HG03175 (cell line): ENCODE measurements at regions not wholly inside any gene's neighbourhood (a gene's known extent, or its start where the extent isn't known, plus 50 kb on each side); places are given as distances from the start of the nearest gene placed in this dataset.
"Not testable (repeated sequence)": the region's sequence is repeated elsewhere in the genome, so short reads cannot be mapped to it uniquely, and the experiment has no call there.

ENCODE experiments used
- ATAC-seq: cut with Tn5 transposase; IDR thresholded peaks from one replicate; pipeline ENCODE4 v1.9.1; 2021; ENCODE audit warnings: mild to moderate bottlenecking, moderate library complexity; ENCODE audit not compliant: unreplicated experiment

DNA sequence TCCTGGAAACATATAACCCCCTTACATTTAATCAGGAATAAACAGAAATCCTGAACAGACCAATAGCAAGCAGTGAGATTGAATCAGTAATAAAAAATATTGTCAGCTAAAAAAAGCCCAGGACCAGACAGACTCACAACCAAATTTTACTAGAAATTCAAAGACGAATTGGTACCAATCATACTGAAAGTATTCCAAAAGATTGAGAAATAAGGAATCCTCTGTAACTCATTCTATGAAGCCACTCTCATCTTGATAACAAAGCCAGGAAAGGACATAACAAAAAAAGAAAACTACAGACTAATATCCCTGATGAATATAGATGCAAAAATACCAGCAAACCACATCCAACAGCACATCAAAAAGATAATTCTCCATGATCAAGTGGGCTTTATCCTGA lies 714.0 kb downstream of the SEMA5A start:
- no peak for ATAC-seq

DNA sequence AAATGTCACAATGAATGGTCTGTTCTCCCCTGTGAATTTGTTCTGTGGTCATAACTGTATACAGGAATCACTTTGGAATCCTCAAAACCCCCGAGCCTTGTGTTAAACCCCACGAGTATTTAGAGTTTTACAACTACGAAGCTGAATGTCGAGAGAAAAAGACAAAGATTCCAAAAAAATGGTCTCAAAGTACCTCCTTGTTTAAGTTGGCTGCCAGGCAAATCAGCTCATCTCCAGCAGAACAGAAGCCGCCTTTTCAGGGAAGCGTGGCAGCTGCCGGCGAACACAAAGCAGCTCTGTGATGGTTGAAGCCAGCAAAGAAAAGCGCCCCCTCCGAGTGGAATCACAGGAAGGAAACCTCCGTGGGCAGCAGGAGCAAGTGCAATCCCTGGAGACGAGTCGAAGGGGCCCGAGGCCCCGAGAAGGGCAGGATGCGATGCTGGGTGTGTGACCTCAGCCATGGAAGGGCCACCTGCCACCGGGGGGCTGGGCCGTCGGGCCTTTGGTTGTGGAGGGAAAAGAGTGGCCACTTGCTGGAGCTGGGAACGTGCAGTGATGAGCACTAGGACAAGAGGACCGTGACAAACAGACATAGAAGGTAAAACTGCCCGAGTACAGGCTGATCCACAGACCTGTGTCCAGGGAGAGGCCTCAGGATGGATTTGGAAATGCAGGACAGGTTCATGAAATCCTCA lies 706.4 kb downstream of the SEMA5A start:
- no peak for ATAC-seq

DNA sequence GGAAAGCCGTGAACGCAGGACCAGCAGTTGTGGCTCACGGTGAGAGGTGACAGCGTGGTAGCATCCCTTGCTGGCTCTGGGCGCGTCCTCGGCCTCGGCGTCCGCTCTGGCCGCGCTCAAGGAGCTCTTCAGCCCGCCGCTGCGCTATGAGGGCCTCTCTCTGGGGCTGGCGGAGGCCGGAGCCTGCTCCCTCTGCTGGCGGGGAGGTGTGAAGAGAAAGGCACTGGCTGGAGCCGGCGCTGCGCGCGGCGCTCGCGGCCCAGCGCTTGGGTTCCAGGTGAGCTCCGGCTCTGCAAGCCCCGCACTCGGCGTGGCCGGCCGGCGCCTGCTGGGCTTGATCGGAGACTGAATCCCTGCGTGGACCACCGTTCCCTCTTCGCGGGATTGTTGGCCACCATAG lies 705.6 kb downstream of the SEMA5A start:
- ATAC-seq, result no peak

DNA sequence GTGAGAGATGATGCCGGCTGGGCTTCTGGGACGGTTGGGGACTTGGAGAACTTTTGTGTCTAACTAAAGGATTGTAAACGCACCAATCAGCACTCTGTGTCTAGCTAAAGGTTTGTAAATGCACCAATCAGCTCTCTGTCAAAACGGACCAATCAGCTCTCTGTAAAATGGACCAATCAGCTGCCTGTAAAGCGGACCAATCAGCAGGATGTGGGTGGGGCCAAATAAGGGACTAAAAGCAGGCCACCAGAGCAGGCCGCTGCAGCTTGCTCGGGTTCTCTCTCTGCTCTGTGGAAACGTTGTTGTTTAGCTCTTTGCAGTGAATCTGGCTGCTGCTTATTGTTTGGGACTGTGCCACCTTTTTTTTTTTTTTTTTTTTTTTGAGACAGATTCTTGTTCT lies 705.1 kb downstream of the SEMA5A start:
- not testable (repeated sequence) for ATAC-seq

DNA sequence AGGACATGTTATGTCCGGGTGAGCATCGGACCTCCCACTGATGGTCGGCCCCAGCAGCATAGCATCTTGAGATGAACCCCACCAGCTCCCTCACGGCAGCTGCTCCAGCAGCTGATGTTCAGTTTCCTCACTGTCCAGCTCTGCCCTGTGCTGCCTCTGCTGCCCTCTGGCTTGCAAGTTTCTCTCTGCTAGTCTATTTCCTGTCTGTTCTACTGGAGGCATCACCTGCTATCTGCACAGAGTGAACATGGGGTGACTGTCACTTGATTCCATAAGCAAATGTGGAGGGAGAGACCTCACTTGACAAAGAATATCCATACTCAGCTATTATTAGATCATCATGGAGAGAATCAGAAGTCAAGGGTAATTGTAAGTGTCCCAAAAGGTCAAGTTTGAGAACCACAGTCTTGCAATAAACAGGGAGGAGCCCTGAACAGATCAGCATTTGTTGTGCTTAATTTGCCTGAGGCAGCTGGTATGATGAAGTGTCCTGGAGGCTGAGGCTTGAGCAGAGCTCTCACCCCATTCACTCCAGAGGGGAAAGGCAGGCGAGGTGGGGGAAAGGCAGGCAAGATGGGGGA lies 702.8 kb downstream of the SEMA5A start:
- ATAC-seq, result no peak

DNA sequence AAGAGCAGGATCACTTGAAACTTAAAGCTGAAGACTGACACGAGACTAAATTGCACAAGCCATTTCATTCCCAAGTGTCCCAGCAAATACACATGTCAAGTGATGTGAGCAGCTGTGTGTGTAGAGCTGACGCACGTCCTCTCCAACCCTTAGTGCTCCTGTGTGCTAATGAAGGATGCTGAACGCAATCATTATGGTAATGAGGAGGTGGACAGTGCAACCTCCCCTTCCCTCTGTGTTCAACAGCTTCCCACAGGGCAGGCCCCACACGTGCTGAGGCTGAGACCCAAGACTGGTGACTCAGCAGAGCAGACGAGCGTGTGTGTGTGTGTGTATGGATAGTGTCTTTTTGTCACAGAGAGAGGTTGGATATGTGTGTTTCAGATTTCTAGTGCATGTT lies 702.1 kb downstream of the SEMA5A start:
- no peak for ATAC-seq

DNA sequence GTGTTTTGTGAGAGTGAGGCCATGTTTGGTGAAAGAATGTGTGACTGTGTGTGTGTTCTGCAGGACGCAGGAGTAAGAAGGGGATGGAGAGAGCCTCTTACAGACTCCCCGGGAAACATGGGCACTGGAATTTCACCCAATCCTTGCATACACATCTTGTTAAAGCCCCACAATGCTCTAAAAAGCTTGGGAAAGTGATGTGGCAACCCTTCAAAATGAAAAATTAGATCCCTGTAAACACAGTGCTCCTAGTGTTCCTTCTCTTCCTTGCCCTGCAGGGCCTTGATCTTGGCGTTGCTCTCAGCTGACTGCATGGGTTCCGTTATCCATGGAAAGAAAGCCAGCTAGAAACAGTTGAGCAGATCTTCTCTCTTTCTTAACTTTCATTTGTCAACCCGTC lies 701.7 kb downstream of the SEMA5A start:
- ATAC-seq, result no peak

DNA sequence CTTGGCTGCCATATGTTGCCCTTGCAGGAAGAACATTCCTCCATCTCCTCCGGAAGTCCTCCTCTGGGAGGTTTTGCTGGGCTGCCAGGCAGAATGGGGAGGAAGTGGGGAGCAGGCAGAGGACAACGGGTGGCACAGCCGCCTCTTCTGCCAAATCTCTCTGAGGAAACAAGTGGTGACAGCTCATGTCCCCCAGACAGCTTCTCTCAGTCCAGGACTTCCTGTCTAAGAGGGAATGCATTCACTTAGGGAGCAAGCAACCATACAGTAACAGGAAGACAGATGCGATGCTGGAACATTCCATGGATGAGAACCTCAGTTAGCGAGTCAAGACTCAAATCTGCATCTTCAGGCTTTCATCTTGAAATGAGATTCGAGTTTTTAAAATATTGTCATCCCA lies 701.0 kb downstream of the SEMA5A start:
- ATAC-seq, result no peak

DNA sequence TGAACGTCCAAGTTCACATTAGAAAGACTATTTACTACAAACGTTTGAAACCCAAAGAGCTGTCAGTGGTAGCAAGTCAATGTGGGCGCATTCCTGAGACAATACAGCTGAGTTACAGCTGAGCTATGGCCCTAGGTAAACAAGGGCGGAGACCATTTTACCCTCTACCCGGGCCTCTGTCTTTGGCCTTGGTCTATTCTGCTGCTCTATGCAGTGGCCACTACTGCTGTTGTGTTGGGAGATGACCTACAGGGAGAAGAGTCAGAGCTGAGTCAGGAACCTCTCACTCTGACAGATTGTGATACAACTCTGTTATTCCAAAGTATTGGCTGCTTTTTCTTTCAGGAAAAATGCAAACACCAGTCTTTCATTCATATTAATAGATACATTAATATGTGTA lies 700.6 kb downstream of the SEMA5A start:
- ATAC-seq, result no peak

DNA sequence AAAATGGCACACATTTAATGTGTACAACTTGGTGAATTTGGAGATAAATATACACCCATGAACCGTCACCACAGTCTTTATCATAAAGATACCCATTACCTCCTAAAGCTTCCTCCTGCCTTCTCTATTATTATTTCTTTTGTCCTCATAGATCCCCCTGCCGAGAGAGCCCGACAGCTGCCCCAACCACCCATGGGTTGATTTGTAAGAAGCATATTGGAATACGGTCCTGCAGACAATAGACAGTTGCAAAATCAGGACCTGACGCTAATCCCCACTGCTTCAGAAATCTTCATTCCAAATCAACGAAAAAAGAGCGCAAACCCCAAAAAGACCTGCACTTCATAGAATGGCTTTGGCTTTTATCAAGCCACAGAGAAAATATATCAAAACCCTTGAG lies 697.5 kb downstream of the SEMA5A start:
- ATAC-seq, result no peak

DNA sequence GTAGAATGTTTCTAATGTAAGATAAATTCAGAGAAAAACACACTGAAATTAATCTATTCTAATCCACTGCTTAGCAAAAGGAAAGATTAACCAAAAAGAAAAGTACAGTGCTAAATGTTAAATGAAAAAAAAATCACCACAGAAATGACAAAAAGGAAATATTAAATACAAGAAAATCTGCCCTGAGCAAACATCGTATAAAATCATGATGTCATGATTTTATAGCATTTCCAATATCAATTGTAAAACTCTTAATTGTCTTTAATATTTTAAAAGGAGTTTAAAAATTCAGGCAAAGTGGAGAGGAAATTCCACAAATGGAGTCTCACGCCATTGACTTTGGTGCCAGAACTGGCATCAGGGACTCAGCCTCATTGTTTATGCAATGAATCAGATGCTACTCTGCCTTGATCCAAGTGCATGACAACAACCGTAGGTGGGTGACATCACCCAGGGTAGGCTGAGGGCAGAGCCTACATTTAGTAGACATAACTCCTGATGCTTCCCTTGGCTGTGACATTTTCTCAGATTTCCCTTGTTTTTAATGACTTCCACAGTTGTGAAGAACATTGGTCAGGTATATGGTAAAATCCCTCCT lies 696.8 kb downstream of the SEMA5A start:
- ATAC-seq, result no peak

DNA sequence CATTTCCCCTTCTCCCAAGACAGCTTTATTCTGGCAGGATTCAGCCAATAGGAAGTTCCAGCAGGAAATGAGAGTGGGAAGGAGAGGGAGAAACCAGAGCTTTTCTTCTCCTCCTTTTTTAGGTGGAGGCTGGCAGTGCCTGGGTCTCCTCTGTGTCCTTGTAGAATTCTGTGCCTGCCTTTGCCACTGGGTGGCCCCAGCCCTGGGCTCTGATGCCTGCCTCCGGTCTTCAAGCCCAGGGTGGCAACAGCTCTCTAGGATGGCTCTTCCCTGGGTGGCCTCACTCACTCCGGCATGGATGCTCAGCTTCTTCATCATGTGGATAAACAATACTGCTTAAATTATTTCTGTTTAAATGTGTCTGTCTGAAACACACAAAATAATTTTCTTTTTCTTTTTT lies 694.8 kb downstream of the SEMA5A start:
- no peak for ATAC-seq

DNA sequence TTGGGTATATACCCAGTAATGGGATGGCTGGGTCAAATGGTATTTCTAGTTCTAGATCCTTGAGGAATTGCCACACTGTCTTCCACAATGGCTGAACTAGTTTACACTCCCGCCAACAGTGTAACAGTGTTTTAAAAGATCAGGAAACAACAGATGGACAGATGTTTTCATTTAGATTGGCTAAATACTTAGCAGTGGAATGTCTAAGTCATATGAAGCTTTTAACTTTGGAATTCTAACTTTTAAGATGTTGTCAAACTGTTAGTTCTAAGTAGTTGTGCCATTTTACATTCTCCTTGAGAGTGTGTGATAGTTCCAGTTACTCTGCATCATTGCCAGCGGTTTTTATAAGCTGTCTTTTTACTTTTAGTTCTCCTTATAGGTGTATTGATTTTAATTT lies 688.8 kb downstream of the SEMA5A start:
- no peak for ATAC-seq

DNA sequence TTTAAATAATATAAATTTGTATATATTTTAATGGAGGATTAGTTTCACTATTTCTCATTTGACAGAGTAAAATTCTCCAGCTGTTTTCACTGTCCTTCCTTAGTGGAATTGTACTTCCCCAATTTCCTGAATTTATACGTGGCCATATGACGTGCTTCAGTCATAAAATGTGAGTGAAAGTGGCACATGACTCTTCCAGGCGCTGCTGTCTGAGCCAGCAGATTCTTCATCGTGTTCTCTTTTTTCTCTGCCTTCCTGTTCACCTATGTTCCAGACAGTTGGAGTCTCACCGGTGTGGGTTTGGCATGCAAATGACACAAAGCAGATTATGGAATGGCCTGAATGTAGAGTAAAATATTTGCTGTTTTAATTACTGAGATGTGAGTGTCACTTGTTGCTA lies 684.1 kb downstream of the SEMA5A start:
- no peak for ATAC-seq

DNA sequence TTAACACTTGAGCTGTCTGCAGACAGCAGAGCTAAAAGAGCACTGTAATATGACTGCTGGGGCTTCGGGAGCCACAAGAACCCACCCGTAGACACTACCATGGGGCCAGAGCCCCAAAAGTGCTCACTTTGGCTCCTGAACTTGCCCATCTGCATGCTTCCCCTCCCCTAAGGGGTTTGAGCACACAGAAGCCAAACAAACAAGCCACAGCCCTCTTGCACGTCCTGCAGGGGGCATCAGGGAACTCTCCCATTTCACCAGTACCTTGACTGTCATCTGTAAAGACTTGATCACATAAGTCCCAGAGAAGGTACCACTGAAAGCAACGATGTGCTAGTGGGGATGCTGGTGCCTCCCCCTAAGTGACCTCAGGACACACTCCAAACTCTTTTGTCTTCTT lies 681.8 kb downstream of the SEMA5A start:
- no peak for ATAC-seq

DNA sequence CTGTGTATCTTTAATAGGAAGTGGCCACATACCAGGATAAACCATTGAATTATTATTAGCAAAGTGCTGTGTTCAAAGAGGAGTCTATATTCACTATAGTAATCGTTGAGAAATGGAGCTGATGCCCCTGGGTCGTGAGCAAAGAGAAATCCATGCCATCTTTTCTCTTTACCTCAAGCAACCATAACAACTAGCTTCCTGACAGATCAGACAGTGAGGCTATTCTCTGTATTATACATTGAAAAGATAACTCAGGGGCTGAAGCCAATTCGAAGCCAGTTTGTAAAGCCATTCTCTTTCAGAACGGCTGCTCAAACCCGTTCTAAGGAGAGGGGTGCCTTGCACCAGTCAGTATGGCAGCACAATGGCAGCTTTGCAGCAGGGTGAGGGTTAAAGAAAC lies 680.6 kb downstream of the SEMA5A start:
- ATAC-seq, result no peak

DNA sequence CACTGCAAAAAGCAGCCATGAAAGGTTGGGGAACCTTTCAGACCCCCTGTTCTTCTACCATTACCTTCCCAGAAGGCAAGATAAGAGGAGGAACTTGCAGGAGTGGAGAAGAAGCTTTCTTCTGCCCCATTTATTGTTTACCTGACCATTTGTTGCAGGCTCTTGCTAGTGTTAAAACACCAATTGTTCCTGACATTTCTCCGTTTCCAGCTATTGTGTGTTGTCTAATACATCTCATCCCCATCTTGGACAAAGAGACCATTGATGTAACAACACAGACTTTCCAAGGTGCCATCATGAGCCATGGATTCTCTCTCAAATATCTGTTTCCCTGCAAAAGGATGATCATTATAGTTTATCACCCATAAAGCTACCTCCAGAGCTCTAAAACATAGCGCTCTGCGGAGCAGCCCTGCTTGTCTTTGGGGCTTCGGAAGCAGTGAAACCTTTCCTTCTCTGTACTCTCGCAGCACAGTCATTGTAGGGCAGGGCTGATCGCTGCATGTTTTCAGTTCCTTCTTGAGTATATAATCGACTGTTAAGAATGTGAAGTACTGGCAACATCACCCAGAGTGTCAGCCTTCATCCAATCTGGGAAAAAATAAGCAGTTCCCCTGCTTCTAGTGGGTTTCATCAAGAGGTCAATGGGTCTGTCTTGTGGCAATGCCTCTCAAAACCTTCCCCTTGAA lies 680.0 kb downstream of the SEMA5A start:
- ATAC-seq, result no peak

DNA sequence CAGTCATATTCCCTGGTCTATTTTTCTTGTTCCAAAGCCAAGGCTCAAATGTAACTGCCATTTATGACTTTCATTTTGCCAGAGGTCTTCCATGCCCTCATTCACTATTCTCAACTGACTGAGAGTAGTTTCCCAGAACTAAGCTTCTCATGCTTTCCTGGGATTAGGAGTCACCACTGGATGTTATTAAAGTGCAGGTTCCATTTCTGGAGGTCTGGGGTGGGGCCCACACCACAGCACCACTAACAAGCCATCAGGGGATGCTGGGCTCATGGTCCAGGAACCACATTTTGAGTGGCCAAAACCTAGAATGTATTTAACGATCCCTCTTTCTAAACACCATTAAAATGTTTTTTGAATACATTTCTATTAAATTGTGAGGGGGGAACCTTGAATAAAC lies 677.6 kb downstream of the SEMA5A start:
- ATAC-seq, result no peak

DNA sequence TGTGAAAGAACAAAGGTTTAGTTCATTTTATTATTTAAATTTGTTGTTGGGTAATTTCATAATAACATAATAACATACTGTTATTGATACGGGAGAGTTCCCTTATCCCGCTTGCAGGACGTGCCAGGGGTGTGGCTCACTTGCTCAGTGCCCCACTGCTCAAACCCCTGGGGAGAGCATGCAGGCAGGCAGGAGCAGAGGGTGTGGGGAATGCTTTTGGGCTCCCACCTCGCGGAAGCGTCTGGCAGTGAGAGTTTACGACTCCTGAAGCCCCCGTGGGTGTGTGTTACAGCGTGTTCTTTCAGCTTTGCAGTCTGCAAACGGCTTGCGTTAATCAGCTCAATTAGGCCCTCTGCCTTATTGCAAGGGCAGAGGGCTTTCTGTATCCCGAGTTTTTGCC lies 675.9 kb downstream of the SEMA5A start:
- ATAC-seq, result no peak

DNA sequence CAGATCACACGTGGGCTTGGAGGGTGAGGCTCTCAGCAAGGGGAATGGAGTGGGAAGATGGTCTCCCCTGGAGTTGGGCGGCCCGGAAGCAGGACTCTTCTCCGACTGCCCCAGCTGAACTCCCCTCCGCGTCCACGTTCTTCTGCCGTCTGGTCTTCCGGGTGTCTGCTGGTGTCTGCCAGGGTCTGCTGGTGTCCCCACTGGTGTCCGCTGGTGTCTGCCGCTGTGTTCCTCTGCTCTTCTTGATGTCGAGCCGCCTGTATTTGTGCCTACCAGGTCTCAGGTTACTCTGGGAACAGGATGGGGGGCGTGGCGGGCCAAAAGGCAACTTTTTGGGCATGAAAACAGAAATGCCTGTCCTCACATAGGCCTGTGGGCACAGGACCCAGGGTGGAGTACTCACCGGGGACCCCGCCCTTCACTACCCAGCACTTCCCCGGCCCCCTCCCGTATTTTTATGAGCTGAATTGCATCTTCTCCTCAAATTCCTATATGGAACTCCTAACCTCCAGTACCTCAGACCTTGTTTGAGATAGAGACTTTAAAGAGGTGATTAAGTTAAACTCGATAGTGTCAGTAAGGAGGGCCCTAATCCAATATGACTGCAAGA lies 675.4 kb downstream of the SEMA5A start:
- no peak for ATAC-seq

DNA sequence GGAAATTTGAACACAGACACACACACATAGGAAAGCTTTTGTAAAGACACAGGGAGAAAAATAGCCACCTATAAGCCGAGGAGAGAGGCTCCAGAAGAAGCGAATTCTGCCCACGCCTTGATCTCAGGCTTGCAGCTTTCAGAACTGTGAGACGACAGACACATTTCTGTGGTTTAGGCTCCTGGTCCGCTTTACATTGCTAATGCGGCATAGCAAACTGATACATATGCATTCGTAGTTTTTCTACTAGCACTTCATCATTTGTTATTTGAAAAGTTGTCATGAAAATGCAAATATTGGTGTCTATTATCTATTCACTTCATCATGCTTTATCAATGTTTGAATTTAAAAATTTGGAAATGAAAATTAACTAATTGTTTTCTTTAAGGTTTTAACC lies 674.9 kb downstream of the SEMA5A start:
- no peak for ATAC-seq

DNA sequence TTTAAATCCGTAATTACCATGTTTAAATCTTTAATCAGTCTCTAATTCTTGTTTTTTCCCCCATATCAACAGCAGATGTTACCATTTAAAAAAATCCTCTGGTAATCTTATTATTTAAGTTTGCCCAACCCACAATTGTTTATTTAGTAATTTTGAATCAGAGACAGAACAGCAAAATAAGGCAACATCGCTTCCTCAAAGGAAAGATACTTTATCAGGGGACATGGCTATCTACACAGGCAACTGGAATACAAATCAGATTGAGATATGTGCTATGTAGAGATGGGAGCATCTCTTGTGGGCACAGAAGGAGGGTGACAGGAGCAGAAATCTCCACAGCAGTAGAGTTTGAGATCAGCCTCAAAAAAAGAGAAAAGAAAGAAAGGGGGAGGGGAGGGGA lies 674.4 kb downstream of the SEMA5A start:
- no peak for ATAC-seq
